ENCODE measurements at regions not wholly inside any gene's neighbourhood (a gene's known extent, or its start where the extent isn't known, plus 50 kb on each side); places are given as distances from the start of the nearest gene placed in this dataset.

DNA sequence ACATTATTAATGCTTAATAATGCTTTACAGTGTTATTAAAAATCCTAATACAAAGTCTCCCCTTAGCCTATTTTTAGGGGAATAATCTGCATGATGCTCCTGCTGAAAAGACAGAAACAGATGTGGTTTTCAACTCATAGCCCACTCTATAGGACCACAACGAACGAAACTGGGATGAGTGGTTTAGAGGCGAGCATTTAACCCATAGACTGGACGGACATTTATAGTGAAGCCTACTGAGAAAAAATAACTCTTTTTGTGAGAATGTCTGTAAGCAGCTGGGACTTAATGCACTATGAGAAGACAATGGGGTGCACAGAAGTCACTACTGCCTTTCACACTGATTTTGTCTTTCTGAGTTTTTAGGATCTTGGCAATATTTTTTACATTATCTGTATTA is 1599.6 kb upstream of the B3GALT2 start:
- 93 to 94% methylated on average over 4 of the region's 4 CpGs for WGBS, 2 experiments (ENCODE audit: insufficient coverage in 1 of 2, insufficient read length in 1 of 2)
- H3K27ac ChIP-seq (ENCODE audit: low read depth, low read length), result no peak overlapping the region
- no peak overlapping the region for H3K27ac Mint-ChIP-seq
- H3K4me1 Mint-ChIP-seq, result no peaks in the 10 kb centered on the region
- H3K27me3 Mint-ChIP-seq (ENCODE audit: insufficient read depth), result no peaks in the 10 kb centered on the region
- TF ChIP-seq, protein P1, sequence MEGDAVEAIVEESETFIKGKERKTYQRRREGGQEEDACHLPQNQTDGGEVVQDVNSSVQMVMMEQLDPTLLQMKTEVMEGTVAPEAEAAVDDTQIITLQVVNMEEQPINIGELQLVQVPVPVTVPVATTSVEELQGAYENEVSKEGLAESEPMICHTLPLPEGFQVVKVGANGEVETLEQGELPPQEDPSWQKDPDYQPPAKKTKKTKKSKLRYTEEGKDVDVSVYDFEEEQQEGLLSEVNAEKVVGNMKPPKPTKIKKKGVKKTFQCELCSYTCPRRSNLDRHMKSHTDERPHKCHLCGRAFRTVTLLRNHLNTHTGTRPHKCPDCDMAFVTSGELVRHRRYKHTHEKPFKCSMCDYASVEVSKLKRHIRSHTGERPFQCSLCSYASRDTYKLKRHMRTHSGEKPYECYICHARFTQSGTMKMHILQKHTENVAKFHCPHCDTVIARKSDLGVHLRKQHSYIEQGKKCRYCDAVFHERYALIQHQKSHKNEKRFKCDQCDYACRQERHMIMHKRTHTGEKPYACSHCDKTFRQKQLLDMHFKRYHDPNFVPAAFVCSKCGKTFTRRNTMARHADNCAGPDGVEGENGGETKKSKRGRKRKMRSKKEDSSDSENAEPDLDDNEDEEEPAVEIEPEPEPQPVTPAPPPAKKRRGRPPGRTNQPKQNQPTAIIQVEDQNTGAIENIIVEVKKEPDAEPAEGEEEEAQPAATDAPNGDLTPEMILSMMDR (conservative IDR thresholded peaks at IDR 0.05), result no peak
- no peaks in the 10 kb centered on the region for H3K9me3 ChIP-seq (ENCODE audit: control insufficient read depth, low read length)
- no peak for DNase-seq
- H3K36me3 Mint-ChIP-seq (ENCODE audit: low read depth), result no peaks in the 10 kb centered on the region
- H3K4me1 ChIP-seq (ENCODE audit: control insufficient read depth, insufficient read depth, low read length), result no peaks in the 10 kb centered on the region
- no peaks in the 10 kb centered on the region for H3K9me3 Mint-ChIP-seq
- H3K4me3 ChIP-seq (ENCODE audit: low read length), result no peak overlapping the region
- no peak overlapping the region for H3K4me3 Mint-ChIP-seq
- no peak overlapping the region for H3K9ac ChIP-seq (ENCODE audit: extremely low read depth, low read length, poor library complexity, severe bottlenecking)
- no peaks in the 10 kb centered on the region for H3K27me3 ChIP-seq (ENCODE audit: control insufficient read depth, insufficient read depth, low read length, poor library complexity, severe bottlenecking)
- H3K36me3 ChIP-seq (ENCODE audit: control insufficient read depth, insufficient read depth, low read length), result no peaks in the 10 kb centered on the region

DNA sequence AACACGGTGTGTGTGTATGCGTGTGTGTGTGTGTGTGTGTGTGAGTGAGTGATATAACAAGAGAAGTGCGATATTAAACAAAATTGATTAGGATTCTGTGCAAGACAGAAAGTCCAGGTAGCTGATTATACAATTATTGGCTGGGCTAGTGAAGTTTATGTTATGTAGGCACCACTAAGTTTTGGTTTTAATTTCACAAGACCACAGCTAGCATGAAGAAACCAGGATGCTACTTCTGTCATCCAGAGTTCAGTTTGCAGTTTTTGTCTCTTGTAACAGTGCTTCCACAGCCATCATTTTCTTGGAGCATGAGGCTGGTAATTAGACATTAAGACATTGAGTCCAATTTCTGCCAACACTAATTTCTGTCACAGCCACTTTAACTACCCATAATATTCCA is 1590.2 kb upstream of the B3GALT2 start:
- Histone ChIP-seq H3K9ac (ENCODE audit: extremely low read depth, low read length, poor library complexity, severe bottlenecking) (no peak overlapping the region), H3K9me3 (ENCODE audit: control insufficient read depth, low read length) (no peaks in the 10 kb centered on the region), H3K27ac (ENCODE audit: low read depth, low read length) (no peak overlapping the region), H3K36me3 (ENCODE audit: control insufficient read depth, insufficient read depth, low read length) (no peaks in the 10 kb centered on the region), H3K4me3 (ENCODE audit: low read length) (no peak overlapping the region), H3K27me3 (ENCODE audit: control insufficient read depth, insufficient read depth, low read length, poor library complexity, severe bottlenecking) (no peaks in the 10 kb centered on the region), H3K4me1 (ENCODE audit: control insufficient read depth, insufficient read depth, low read length) (no peaks in the 10 kb centered on the region)
- 47% methylated on average over 3 of the region's 3 CpGs; no CpG with 5 or more reads in 1 of the 2 experiments for WGBS, 2 experiments (ENCODE audit: insufficient coverage in 1 of 2, insufficient read length in 1 of 2)
- no peaks in the 10 kb centered on the region for H3K4me1 Mint-ChIP-seq
- no peaks in the 10 kb centered on the region for H3K9me3 Mint-ChIP-seq
- TF ChIP-seq, protein P1 (conservative IDR thresholded peaks at IDR 0.05), result no peak
- no peak overlapping the region for H3K27ac Mint-ChIP-seq
- H3K27me3 Mint-ChIP-seq (ENCODE audit: insufficient read depth), result no peaks in the 10 kb centered on the region
- no peak overlapping the region for H3K4me3 Mint-ChIP-seq
- no peak for DNase-seq
- H3K36me3 Mint-ChIP-seq (ENCODE audit: low read depth), result no peaks in the 10 kb centered on the region

DNA sequence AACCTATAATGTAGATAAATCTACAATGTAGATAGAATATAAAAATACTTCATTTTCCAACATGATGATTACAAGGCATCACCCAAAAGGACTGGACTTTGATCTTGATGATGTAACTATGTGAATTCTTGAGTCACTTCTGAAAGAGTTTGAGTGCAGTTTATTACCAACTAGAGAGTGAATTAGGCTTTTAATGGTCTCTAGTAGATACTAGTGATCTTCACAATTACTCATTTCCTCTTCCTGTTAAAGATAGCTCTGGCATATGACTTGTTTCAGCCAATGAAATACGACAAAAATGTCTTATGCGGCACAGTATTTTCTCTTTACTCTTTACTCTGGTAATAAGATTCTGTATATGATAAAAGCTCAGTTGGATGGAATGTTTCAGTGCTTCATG is 1588.1 kb upstream of the B3GALT2 start:
- H3K36me3 Mint-ChIP-seq (ENCODE audit: low read depth), result no peaks in the 10 kb centered on the region
- no peak overlapping the region for H3K4me3 Mint-ChIP-seq
- Histone ChIP-seq H3K36me3 (ENCODE audit: control insufficient read depth, insufficient read depth, low read length) (no peaks in the 10 kb centered on the region), H3K27ac (ENCODE audit: low read depth, low read length) (no peak overlapping the region), H3K4me3 (ENCODE audit: low read length) (no peak overlapping the region), H3K27me3 (ENCODE audit: control insufficient read depth, insufficient read depth, low read length, poor library complexity, severe bottlenecking) (no peaks in the 10 kb centered on the region), H3K4me1 (ENCODE audit: control insufficient read depth, insufficient read depth, low read length) (no peaks in the 10 kb centered on the region), H3K9me3 (ENCODE audit: control insufficient read depth, low read length) (no peaks in the 10 kb centered on the region), H3K9ac (ENCODE audit: extremely low read depth, low read length, poor library complexity, severe bottlenecking) (no peak overlapping the region)
- no peaks in the 10 kb centered on the region for H3K27me3 Mint-ChIP-seq (ENCODE audit: insufficient read depth)
- TF ChIP-seq, protein P1 (conservative IDR thresholded peaks at IDR 0.05), result no peak
- H3K27ac Mint-ChIP-seq, result no peak overlapping the region
- H3K4me1 Mint-ChIP-seq, result no peaks in the 10 kb centered on the region
- DNase-seq, result no peak
- no peaks in the 10 kb centered on the region for H3K9me3 Mint-ChIP-seq
- 92% methylated on average over 2 of the region's 2 CpGs; no CpG with 5 or more reads in 1 of the 2 experiments for WGBS, 2 experiments (ENCODE audit: insufficient coverage in 1 of 2, insufficient read length in 1 of 2)
